22Rv1 (cell line): ENCODE measurements at regions not wholly inside any gene's neighbourhood (a gene's known extent, or its start where the extent isn't known, plus 50 kb on each side); places are given as distances from the start of the nearest gene placed in this dataset.

Source experiments
- CTCF ChIP-seq: fragments of 450-650 bp; IDR thresholded peaks from 2 replicates; pipeline ENCODE4 v1.5.1; 2017; ENCODE audit warnings: mild to moderate bottlenecking
- ZFX ChIP-seq: fragments of 450-650 bp; IDR thresholded peaks from 2 replicates; pipeline ENCODE4 v1.6.1; 2017; ENCODE audit warnings: antibody characterized with exemption, borderline replicate concordance

- TF ChIP-seq CTCF (no peak), ZFX (no peak)
These were observed 175.6 kb upstream of the CCNG1 start for GRCh38 chr5:163261647-163262269.
